Ovary (tissue), 3 donors: ENCODE measurements at regions not wholly inside any gene's neighbourhood (a gene's known extent, or its start where the extent isn't known, plus 50 kb on each side); places are given as distances from the start of the nearest gene placed in this dataset.

ENCODE experiments used
- POLR2A ChIP-seq: fragments of 450-650 bp; IDR thresholded peaks from one replicate; pipeline ENCODE4 v1.6.1; 2017; ENCODE audit warnings: antibody characterized with exemption, mild to moderate bottlenecking, moderate library complexity
- TF ChIP-seq, protein P1 (sequence below), 3 donors: fragments of 450-650 bp in 2 of 3; fragments of 200-600 bp in 1 of 3; IDR thresholded peaks; one replicate each; pipeline versions ENCODE4 v1.5.1 to v1.8.0; 2016 to 2022; ENCODE audit warnings: antibody characterized with exemption in 3 of 3, mild to moderate bottlenecking in 1 of 3
- donor health status: DM: no; HTN: no; CAD: no.

DNA sequence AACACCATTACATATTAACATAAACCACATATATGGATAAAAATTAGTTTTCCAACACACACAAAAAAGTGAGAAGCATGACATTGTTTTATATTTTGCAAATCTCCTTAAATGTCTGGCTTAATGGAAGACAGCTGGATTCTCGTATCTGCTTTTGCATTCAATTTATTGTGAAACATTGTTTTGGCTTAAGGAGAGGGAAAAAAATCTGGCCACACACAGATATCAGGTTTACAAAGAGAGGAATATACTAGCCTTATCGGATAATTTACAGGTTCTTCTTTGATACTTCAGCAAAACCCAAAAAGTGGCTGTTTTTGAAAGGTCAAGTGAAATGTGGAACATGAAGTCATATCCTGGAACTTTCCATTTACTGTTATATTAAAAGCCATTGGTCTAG, 523.5 kb upstream of the ARGLU1 start:
- TF ChIP-seq, protein P1, sequence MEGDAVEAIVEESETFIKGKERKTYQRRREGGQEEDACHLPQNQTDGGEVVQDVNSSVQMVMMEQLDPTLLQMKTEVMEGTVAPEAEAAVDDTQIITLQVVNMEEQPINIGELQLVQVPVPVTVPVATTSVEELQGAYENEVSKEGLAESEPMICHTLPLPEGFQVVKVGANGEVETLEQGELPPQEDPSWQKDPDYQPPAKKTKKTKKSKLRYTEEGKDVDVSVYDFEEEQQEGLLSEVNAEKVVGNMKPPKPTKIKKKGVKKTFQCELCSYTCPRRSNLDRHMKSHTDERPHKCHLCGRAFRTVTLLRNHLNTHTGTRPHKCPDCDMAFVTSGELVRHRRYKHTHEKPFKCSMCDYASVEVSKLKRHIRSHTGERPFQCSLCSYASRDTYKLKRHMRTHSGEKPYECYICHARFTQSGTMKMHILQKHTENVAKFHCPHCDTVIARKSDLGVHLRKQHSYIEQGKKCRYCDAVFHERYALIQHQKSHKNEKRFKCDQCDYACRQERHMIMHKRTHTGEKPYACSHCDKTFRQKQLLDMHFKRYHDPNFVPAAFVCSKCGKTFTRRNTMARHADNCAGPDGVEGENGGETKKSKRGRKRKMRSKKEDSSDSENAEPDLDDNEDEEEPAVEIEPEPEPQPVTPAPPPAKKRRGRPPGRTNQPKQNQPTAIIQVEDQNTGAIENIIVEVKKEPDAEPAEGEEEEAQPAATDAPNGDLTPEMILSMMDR (IDR thresholded peaks at IDR 0.05): no peak
- TF ChIP-seq POLR2A: no peak
